ENCODE measurements at regions not wholly inside any gene's neighbourhood (a gene's known extent, or its start where the extent isn't known, plus 50 kb on each side); places are given as distances from the start of the nearest gene placed in this dataset.

- no TSS peak for BruUV-seq (replicated peaks)
- 46% methylated on average over 1 of the region's 1 CpG for WGBS (ENCODE audit: insufficient coverage, low coverage, missing lambda C conversion rate)
- H3K36me3 ChIP-seq (ENCODE audit: control insufficient read depth, insufficient read depth, low read length) = no peaks in the 10 kb centered on the region
- no peak for ATAC-seq
- no peaks in the 10 kb centered on the region for H3K9me3 ChIP-seq (replicated peaks; ENCODE audit: control insufficient read depth, insufficient read depth, low read depth, low read length)
- no peak overlapping the region for H3K9ac ChIP-seq (ENCODE audit: insufficient read depth in 1 of 2, low read depth in 2 of 2, low read length in 2 of 2)
- intact Hi-C loops (cut with micrococcal nuclease) (no loop called here), in situ Hi-C loops (cut with MboI) (no loop called here)
- H3K27me3 ChIP-seq (ENCODE audit: control insufficient read depth in 2 of 2, insufficient read depth in 2 of 2, low read length in 2 of 2) = no peaks in the 10 kb centered on the region
- no peaks in the 10 kb centered on the region for H4K20me1 ChIP-seq (replicated peaks; ENCODE audit: control insufficient read depth, insufficient read depth, low read length)
- CTCF ChIA-PET (ENCODE audit: low intra/inter-chr PET ratio) = no interaction called here
- no peaks in the 10 kb centered on the region for H3K79me2 ChIP-seq (ENCODE audit: control insufficient read depth, insufficient read depth, low read length)
- H3K4me2 ChIP-seq (ENCODE audit: insufficient read depth, low read length) = no peak overlapping the region
- no peak for DNase-seq (ENCODE audit: extremely low read depth in 1 of 4, low spot score in 3 of 4)
- no peak overlapping the region for H3K27ac ChIP-seq (ENCODE audit: extremely low read depth, low read depth, low read length)
- H3K9me1 ChIP-seq (ENCODE audit: control insufficient read depth, insufficient read depth, low read length) = no peaks in the 10 kb centered on the region
- H3K4me3 ChIP-seq = no peak overlapping the region
- no peak for FAIRE-seq
- POLR2A ChIA-PET = no interaction called here
- no peak for TF ChIP-seq RCOR1 (IDR thresholded peaks at IDR 0.05; ENCODE audit: borderline replicate concordance in 1 of 2, low read depth in 2 of 2, low read length in 2 of 2)
- H3K4me1 ChIP-seq (replicated peaks in 1 of 2; ENCODE audit: control insufficient read depth in 2 of 2, insufficient read depth in 2 of 2, low read length in 2 of 2) = peaks cover 0 to 6% of the 10 kb centered on the region in 2 experiments; a peak in 1 of 5 replicates
- no peak overlapping the region for H2AFZ ChIP-seq (ENCODE audit: low read depth, low read length)
Observed at GRCh38 chr1:195970209-195970608, 638.0 kb downstream of the KCNT2 start.

GRCh38 chr1:195965475-195965874 is 642.8 kb downstream of the KCNT2 start:
- ATAC-seq = peak; percentile 41
- in situ Hi-C loops (cut with MboI) (no loop called here), intact Hi-C loops (cut with micrococcal nuclease) (no loop called here)
- H3K27ac ChIP-seq (ENCODE audit: extremely low read depth, low read depth, low read length) = no peak overlapping the region
- H3K27me3 ChIP-seq (ENCODE audit: control insufficient read depth in 2 of 2, insufficient read depth in 2 of 2, low read length in 2 of 2) = no peaks in the 10 kb centered on the region
- H3K79me2 ChIP-seq (ENCODE audit: control insufficient read depth, insufficient read depth, low read length) = no peaks in the 10 kb centered on the region
- no peaks in the 10 kb centered on the region for H3K36me3 ChIP-seq (ENCODE audit: control insufficient read depth, insufficient read depth, low read length)
- ChIA-PET POLR2A (interaction anchor here (0.6 kb wide), 1 partner anchor 29 kb away, joined by 4 read pairs; no protein-coding TSS in a partner anchor), CTCF (ENCODE audit: low intra/inter-chr PET ratio) (no interaction called here)
- no peak for FAIRE-seq
- H3K4me3 ChIP-seq = no peak overlapping the region
- no peaks in the 10 kb centered on the region for H3K9me3 ChIP-seq (replicated peaks; ENCODE audit: control insufficient read depth, insufficient read depth, low read depth, low read length)
- H3K4me1 ChIP-seq (replicated peaks in 1 of 2; ENCODE audit: control insufficient read depth in 2 of 2, insufficient read depth in 2 of 2, low read length in 2 of 2) = peaks cover 0 to 6% of the 10 kb centered on the region in 2 experiments; a peak in 1 of 5 replicates
- H3K9ac ChIP-seq (ENCODE audit: insufficient read depth in 1 of 2, low read depth in 2 of 2, low read length in 2 of 2) = no peak overlapping the region
- H3K9me1 ChIP-seq (ENCODE audit: control insufficient read depth, insufficient read depth, low read length) = no peaks in the 10 kb centered on the region
- H4K20me1 ChIP-seq (replicated peaks; ENCODE audit: control insufficient read depth, insufficient read depth, low read length) = no peaks in the 10 kb centered on the region
- peak overlapping the region; percentile 68 for H2AFZ ChIP-seq (ENCODE audit: low read depth, low read length)
- 18% methylated on average over 6 of the region's 6 CpGs for WGBS (ENCODE audit: insufficient coverage, low coverage, missing lambda C conversion rate)
- BruUV-seq (replicated peaks) = no TSS peak
- DNase-seq (ENCODE audit: extremely low read depth in 1 of 4, low spot score in 3 of 4) = peak in 2 of 4 experiments; percentile 17 to 30
- no peak overlapping the region for H3K4me2 ChIP-seq (ENCODE audit: insufficient read depth, low read length)
- TF ChIP-seq ZEB2 (IDR thresholded peaks at IDR 0.05) (no peak), CLOCK (CRISPR knock-in tag; IDR thresholded peaks at IDR 0.05; ENCODE audit: borderline replicate concordance) (no peak), ZNF263 (CRISPR knock-in tag; IDR thresholded peaks at IDR 0.05; ENCODE audit: borderline replicate concordance) (no peak), MYNN (IDR thresholded peaks at IDR 0.05) (no peak), MYNN (CRISPR knock-in tag; IDR thresholded peaks at IDR 0.05) (no peak), CEBPB (tag; IDR thresholded peaks at IDR 0.05) (peak; percentile 34; the same call in 1 of the 2 replicates), ZNF512 (tag; IDR thresholded peaks at IDR 0.05) (no peak), DMBX1 (CRISPR knock-in tag; IDR thresholded peaks at IDR 0.05; ENCODE audit: borderline replicate concordance) (no peak), SP1 (CRISPR knock-in tag; IDR thresholded peaks at IDR 0.05) (no peak), PHF21A (IDR thresholded peaks at IDR 0.05; ENCODE audit: borderline replicate concordance, low read depth) (no peak), LARP7 (IDR thresholded peaks at IDR 0.05) (no peak), ZNF79 (CRISPR knock-in tag; IDR thresholded peaks at IDR 0.05; ENCODE audit: low read depth) (no peak), CGGBP1 (CRISPR knock-in tag; IDR thresholded peaks at IDR 0.05) (no peak)

All from K562 (cell line).